HG02973 (cell line): ENCODE measurements at regions not wholly inside any gene's neighbourhood (a gene's known extent, or its start where the extent isn't known, plus 50 kb on each side); places are given as distances from the start of the nearest gene placed in this dataset.
"Not testable (repeated sequence)": the region's sequence is repeated elsewhere in the genome, so short reads cannot be mapped to it uniquely, and the experiment has no call there.

Experiments
- ATAC-seq: cut with Tn5 transposase; IDR thresholded peaks from one replicate; pipeline ENCODE4 v1.9.1; 2021; ENCODE audit warnings: moderate library complexity; ENCODE audit not compliant: unreplicated experiment

DNA sequence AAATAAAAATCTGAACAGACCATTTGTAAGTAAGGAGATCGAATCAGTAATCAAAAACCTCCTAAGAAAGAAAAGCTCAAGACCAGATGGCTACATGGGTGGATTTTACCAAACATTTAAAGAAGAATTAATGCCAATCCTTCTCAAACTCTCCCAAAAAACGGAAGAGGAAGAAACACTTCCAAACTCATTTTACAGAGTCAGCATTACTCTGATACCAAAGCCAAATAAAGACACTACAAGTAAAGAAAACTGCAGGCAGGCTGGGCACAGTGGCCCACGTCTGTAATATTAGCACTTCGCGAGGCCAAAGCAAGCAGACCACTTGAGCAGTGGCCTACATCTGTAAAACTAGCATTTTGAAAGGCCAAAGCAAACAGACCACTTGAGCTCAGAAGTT is 159.8 kb downstream of the DPY19L2 start:
- ATAC-seq, result no peak

DNA sequence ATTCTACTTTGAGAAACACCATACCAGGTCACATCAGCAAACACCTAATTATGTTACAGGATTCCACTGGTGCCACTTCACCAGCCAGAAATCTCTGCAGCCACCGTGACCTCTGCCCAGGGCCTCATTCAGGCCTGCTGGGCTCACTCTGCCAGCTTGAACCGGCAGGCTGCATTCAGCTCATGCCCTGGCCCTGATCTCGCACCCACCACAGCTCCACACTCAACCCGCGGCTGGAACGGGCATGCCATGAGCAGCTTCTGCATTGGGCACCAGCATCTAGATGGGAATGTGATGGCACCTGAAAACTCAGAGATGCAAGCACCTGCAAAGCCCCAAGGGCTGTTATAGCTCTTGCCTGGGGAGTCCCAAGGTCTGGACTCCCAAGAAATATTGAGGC is 168.7 kb downstream of the DPY19L2 start:
- no peak for ATAC-seq

DNA sequence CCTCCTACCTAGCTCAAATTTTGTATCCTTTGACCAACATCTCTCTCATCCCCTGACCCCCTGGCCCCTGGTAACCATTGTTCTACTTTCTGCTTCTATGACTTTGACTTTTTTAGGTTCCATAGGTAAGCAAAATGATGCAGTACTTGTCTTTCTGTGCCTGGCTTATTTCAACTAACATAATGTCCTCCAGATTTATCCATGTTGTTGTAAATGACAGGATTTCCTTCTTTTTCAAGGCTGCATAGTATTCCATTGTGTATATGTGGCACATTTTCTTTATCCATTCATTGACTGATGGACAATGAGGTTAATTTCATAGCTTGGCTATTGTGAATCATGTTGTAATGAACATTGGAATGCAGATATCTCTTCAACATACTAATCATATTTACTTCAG is 170.1 kb downstream of the DPY19L2 start:
- no peak for ATAC-seq

DNA sequence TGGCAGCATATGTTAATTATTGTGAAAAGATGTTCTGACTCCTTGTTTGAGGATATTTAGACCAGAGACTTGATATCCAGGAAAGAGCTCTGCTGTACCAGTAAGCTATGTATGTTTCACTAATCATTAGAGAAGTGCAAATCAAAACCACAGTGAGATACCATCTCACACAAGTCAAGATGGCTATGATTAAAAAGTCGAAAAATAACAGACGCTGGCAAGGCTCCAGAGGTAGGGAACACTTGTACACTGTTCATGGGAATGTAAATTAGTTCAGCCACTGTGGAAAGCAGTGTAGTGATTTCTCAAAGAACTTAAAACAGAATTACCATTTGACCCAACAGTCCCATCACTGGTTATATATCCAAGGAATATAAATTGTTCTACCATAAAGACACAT is 171.6 kb downstream of the DPY19L2 start:
- no peak for ATAC-seq

DNA sequence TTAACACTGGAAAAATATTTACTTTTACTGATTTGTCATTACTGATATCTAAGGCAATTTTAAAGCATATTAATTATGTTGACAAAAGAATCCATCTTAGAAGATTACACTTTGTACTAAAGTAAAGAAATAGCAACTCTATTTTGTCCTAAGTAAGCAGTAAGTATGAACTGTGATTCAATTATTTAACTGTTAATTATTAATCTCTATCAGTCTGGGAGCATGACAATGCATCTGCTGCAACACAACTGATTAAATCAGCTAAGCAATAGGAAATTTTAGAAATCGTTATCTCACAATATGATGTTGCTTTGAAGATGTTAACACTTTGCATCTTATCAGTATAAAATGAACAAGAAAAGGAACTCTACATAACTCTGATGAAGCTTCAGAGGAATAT is 172.3 kb downstream of the DPY19L2 start:
- no peak for ATAC-seq

DNA sequence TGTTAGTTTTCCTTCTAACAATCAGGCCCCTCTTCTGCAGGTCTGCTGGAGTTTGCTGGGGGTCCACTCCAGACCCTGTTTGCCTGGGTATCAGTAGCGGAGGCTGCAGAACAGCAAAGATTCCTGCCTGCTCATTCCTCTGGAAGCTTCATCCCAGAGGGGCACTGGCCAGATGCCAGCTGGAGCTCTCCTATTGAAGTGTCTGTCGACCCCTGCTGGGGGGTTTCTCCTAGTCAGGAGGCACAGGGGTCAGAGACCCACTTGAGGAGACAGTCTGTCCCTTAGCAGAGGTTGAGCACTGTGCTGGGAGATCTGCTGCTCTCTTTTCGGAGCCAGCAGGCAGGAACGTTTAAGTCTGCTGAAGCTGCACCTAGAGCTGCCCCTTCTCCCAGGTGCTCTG is 174.9 kb downstream of the DPY19L2 start:
- not testable (repeated sequence) for ATAC-seq

DNA sequence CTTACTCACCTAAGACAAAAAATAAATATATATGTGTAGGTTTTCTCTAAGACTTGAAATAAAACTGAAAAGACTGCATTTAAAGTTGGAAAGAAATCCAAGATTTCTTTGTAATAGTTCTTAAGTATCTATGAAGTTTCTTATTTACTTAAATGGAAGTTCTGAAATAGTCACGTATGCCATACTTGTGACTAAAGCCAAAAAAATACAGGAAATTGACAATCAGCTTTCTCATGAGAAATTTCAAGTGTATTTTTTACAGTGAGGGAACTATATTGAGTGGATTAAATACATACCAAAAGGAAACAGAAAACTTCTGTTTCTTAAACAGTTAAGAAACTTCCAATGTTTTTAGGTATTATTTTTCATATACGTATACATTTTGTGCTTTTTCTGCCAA is 188.1 kb downstream of the DPY19L2 start:
- no peak for ATAC-seq

DNA sequence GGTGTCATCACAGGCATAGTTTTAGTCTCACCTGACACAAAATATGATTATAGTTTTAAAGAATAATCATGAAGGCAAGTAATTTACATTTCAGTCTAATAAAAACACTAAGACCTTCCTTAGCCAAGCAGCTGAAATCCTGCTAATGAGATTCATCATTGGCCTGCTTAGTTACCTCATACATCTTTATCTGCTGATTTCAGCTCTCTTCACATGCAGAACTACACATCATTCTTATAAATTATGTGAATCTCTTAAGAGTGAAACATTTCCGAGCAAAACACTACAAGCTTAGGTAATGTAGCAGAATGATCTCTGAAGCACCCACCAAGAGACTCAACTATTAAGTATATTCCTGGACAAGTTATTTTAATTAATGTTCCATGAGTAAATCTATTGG is 198.1 kb downstream of the DPY19L2 start:
- ATAC-seq, result no peak

DNA sequence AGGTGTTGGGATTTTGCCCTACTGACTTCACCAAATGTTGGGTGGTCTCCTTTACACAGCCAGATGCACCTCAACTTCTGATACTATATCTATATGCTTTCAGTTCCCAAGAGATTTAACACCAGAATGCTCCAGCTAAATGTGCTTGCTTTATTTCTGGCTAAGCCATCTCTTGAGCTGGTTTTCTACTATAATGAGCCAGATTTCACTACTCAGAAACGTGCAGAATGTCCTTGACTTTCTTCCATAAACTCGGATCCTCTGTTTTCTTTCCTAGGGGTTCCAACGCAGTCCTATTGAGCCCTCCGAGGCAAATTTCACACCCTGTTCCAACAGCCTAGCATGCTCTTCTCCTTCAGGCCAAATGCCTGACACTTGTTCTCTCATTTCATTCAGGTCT is 200.3 kb downstream of the DPY19L2 start:
- ATAC-seq, result no peak

DNA sequence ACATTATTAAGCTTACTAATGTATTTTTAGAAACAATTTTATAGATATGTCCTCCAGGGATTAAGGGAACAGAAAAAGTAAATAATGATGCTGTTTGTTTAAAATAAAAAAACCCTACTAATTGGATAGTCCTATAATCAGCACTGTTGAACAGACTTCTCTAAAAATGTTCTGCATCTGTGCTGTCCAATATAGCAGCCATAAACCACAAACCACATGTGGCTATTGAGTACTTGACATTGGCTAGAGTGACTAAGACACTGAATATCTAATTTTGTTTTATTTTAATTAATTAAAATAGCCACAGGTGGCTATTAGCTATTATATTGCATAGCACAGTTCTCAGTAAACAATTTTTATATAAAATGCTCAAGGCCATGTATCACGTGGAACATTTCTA is 210.4 kb downstream of the DPY19L2 start:
- ATAC-seq, result no peak

DNA sequence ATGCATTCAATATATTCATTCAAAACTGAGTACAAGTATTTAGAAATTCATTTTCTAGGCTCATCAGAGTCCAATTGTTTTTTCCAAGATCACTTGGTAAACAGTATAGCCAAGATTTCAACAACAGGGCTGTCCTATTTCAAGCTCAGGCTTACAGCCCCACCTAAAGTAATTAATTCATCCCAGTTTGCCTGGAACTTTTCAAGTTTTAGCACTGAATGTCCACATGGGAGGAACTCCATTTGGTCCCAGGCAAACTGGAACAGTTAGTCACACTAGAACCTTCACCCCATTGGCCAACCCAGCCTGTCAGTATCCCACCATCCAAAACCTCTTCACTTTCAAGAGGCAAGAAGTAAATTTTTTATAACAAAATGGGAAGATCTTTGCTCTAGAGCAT is 210.9 kb downstream of the DPY19L2 start:
- no peak for ATAC-seq

DNA sequence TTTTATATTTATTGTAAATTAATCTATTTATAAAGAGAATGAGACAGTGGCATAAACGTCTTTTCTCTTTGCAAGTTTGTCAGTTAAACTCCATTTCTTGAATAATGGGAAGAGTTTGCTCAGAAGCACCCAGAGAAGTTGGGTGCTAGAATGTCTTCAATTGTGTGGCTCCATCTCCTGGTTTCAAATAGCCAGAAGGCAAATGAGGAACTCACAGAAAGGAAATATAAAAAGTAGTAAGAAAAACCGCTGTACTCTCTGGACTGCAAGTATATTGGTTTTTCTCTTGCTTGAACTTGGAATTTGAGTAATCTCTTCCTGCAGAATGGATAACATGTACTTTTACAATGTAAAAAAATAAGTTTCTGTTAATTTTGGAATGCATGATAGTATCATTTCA is 217.5 kb downstream of the DPY19L2 start:
- no peak for ATAC-seq

DNA sequence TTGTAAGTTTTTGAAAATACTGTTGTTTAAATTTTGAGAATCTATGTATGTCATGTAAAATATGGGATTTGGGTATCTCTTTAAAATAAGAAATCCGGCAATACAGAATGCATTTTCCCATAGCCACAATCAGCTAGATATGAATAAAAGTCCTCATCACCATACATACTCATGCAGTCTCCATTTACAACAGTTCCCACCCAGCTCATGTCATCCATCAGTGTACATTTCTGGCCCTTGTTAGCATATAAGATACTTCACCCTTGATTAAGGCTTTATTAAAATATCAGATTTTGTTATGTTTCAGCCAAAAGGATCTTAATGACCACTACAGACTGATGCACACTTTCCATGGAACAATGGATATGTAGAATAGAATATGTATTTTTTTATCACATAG is 218.0 kb downstream of the DPY19L2 start:
- no peak for ATAC-seq

DNA sequence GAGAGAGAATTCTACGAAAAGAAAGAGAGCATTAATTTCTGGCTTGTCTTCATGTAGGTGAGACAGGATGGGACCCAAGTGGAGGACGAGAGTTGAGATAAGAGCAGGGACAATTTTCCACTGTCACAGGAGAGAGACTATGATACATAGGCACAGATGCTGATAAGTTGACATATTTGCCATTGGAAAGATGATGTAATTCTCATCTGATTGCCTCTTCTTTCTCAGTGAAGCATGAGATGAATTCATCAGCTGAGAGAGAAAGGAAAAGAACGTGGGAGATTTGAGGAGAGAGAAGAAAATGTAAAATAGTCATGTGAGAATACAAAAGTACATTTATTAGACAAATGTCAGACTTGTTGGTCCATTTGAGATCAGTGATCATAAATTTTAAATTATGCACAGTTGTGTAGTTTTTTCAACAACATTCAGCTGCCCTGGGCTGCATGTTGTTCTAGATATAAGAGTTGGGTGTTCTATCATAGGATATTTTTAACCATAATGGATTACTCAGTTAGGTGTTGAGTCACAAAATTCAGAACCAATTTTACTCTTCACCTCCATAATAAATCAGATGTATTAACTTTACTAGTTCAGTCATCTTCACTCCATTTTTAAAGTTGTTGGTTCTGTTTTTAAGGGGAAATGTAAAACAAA is 222.9 kb downstream of the DPY19L2 start:
- ATAC-seq, result no peak

DNA sequence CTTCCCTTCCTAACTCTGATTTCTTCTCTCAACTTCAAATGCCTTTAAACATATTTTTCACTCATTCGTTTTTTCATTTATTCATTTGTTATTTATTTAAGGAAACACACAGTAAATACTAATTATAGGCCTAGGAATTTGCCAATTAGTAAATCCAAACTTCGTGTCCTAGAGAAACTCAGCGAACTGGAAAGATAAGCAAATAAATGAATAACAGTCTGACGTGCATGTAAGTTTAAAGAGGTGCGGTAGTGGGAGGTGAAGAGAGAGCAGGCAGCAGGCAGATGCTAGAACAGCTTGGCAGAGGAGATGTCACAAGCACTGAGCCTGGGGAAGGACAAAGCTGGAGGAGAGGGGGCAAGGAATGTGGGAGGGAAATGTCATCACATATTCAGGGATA is 228.2 kb downstream of the DPY19L2 start:
- no peak for ATAC-seq

DNA sequence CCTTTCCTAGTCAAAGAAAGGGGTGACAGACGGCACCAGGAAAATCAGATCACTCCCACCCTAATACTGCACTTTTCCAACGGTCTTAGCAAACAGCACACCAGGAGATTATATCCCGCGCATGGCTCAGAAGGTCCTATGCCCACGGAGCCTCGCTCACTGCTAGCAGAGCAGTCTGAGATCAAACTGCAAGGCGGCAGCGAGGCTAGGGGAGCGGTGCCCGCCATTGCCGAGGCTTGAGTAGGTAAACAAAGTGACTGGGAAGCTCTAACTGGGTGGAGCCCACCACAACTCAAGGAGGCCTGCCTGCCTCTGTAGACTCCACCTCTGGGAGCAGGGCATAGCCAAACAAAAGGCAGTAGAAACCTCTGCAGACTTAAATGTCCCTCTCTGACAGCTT is 233.9 kb downstream of the DPY19L2 start:
- ATAC-seq, result not testable (repeated sequence)

DNA sequence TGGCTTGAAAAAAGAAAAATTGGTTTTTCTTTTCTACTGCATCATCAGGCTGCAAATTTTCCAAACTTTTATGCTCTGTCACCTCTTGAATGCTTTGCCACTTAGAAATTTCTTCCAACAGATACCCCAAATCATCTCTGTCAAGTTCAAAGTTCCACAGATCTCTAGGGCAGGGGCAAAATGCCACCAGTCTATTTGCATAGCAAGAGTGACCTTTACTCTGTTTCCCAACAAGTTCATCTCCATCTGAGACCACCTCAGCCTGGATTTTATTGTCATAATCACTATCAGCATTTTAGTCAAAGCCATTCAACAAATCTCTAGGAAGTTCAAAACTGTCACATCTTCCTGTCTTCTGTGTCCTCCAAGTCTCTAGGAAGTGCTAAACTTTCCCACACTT is 240.3 kb downstream of the DPY19L2 start:
- ATAC-seq, result not testable (repeated sequence)

DNA sequence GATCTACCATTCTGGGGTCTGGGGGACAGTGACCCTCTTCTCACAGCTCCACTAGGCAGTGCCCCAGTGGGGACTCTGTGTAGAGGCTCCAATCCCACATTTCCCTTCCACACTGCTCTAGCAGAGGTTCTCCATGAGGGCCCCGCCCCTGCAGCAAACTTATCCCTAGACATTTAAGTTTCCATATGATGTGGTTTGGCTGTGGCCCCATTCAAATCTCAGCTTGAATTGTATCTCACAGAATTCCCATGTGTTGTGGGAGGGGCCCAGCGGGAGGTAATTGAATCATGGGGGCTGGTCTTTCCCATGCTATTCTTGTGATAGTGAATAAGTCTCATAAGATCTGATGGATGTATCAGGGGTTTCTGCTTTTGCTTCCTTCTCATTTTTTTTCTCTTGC is 241.3 kb downstream of the DPY19L2 start:
- not testable (repeated sequence) for ATAC-seq

DNA sequence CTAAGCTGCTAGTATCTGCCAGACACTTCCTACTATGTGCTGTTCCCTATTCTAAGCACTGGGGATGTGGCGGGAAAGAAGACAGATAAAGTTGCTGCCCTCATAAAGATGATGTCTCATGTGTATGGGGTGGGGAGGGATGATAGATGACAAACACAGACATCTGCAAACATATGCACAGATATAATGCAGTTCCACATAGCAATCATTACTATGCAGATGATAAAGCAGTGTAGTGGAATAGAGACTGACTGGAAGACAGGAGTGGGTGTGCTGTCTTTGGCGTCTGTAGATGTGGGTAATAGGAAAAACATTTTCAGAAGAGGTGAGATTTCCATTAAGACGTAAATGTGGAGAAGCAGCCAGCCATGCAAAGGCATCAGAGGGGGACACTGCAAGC is 243.6 kb downstream of the DPY19L2 start:
- ATAC-seq, result no peak

DNA sequence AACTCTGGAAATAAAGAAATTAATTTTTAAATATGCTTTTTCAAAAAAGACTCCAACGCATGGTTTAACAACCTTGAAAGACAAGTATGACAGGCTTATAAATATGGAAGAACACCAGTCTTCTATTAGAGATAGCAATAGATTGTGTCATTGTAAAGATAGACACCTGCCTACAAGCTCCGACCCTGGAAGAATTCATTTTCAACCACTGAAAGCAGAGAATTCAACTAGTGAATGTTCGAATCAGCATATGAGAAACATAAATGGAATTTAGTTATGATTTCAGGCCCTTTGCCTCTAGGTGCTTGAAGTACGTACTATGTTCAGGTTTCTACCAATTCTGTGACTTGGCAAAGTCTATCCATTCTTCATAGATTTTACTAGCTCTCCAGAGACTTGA is 244.5 kb downstream of the DPY19L2 start:
- ATAC-seq, result no peak

DNA sequence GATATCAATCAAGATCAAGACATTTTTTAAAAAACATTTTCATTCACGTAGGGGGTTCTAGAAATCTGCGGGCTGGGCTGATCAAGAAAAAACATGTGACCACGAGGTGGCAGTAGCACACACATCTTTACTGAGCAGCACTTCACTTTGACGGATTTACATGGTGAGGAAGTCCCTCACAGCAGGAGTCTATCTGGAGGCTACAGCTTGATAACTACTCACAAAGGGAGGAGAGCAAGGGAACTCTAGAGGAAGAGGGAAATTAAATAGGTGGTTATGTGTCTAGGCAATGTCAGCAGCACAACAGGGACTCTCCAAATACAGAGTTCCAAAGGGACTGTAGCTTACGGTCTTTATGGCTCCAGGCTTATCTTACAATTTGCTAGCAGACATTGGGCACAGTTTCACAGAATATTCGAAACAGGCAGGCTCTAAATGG is 248.1 kb downstream of the DPY19L2 start:
- peak; percentile 87 for ATAC-seq

DNA sequence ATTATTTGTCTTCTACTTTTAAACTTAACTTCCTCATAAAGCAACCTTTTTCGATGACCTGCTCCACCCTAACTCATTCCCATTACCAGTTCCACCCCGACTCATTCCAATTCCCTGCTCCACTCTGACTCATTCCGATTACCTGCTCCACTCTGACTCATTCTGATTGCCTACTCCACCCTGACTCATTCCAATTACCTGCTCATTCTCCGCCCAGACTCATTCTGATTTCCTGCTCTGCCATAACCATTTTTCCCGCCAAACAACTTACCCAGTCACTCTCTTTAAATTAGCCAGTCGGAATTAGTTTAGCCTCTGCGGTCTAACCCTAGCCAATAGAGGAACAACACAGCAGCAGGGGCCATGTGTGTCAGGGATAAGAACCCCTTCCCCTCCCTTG is 249.1 kb downstream of the DPY19L2 start:
- no peak for ATAC-seq

DNA sequence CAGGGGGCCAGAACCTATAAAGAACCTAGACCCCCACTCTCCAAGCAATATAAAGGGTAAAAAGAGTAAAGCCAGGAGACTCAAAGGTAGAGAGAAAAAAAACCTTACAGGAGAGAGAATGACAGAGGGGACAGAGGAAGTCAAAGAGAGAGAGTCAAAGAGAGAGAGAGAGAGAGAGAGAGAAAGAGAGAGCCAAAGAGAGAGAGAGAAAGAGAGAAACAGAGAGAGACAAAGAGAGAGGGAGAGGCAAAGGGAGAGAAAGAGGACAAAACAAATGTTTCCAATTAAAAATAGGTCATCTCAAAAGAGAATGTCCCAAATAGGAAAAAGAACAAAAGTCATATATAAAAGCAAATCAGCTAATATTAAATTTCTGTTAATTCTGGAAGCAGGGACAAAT is 251.5 kb downstream of the DPY19L2 start:
- no peak for ATAC-seq
